ENCODE measurements at regions not wholly inside any gene's neighbourhood (a gene's known extent, or its start where the extent isn't known, plus 50 kb on each side); places are given as distances from the start of the nearest gene placed in this dataset.

DNA sequence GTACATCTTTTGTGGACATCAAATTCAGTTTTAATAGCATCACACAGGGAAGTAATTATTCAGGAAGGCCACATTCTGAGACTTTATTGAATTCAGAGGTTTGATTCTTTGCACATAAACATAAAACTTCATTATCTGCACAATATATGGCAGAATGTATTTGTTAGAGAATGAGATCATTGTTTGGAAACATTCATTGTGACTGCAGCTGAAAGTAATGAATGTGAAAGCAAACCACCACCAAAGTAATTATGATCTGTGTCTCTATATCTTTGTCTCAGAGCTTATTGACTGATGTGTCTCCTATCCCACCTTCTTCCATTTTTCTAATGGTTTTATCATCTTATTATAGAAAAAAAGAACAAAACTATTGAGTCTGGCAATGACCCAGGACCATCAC is 340.9 kb upstream of the PCDH15 start (continued):
- TF ChIP-seq RAD21 (IDR thresholded peaks at IDR 0.05 in 1 of 2, conservative IDR thresholded peaks at IDR 0.05 in 1 of 2; ENCODE audit: low read depth in 2 of 2, low read length in 2 of 2) = no peak
- no peak for TF ChIP-seq ZNF274 (IDR thresholded peaks at IDR 0.05; ENCODE audit: borderline replicate concordance, extremely low read depth, low read length)

Measured in H1 (cell line).